ENCODE measurements at regions not wholly inside any gene's neighbourhood (a gene's known extent, or its start where the extent isn't known, plus 50 kb on each side); places are given as distances from the start of the nearest gene placed in this dataset.
"Not testable (repeated sequence)": the region's sequence is repeated elsewhere in the genome, so short reads cannot be mapped to it uniquely, and the experiment has no call there.

- no peak for DNase-seq (ENCODE audit: low spot score)
Observed at GRCh38 chr7:142698429-142698828, 50.8 kb upstream of the PRSS1 start.

- no peak for DNase-seq (ENCODE audit: low spot score)
Observed at GRCh38 chr7:142697270-142697669, 52.0 kb upstream of the PRSS1 start.

GRCh38 chr7:142696456-142697179 is 52.7 kb upstream of the PRSS1 start:
- no peak for DNase-seq (ENCODE audit: low spot score)

- DNase-seq (ENCODE audit: low spot score) = no peak
Observed at GRCh38 chr7:142693911-142694310, 55.4 kb upstream of the PRSS1 start.

GRCh38 chr7:142690554-142691182 is 58.6 kb upstream of the PRSS1 start:
- no peak for DNase-seq (ENCODE audit: low spot score)

GRCh38 chr7:142689439-142690120 is 59.7 kb upstream of the PRSS1 start:
- no peak for DNase-seq (ENCODE audit: low spot score)

GRCh38 chr7:142685877-142686508 is 63.3 kb upstream of the PRSS1 start:
- DNase-seq (ENCODE audit: low spot score) = no peak

- no peak for DNase-seq (ENCODE audit: low spot score)
Observed at GRCh38 chr7:142681314-142682092, 67.8 kb upstream of the PRSS1 start.

GRCh38 chr7:142671506-142671905 is 77.8 kb upstream of the PRSS1 start:
- DNase-seq (ENCODE audit: low spot score) = no peak

- DNase-seq (ENCODE audit: low spot score) = no peak
Observed at GRCh38 chr7:142670511-142670910, 78.8 kb upstream of the PRSS1 start.

GRCh38 chr7:142669074-142669654 is 80.1 kb upstream of the PRSS1 start:
- DNase-seq (ENCODE audit: low spot score) = peak; percentile 38

GRCh38 chr7:142668495-142668894 is 80.8 kb upstream of the PRSS1 start:
- DNase-seq (ENCODE audit: low spot score) = no peak

GRCh38 chr7:142657376-142657775 is 91.9 kb upstream of the PRSS1 start:
- DNase-seq (ENCODE audit: low spot score) = no peak

- no peak for DNase-seq (ENCODE audit: low spot score)
Observed at GRCh38 chr7:142654398-142654797, 94.9 kb upstream of the PRSS1 start.

- DNase-seq (ENCODE audit: low spot score) = no peak
Observed at GRCh38 chr7:142647749-142648148, 101.5 kb upstream of the PRSS1 start.

GRCh38 chr7:142646386-142647140 is 102.7 kb upstream of the PRSS1 start:
- DNase-seq (ENCODE audit: low spot score) = no peak

- no peak for DNase-seq (ENCODE audit: low spot score)
Observed at GRCh38 chr7:142645777-142646176, 103.5 kb upstream of the PRSS1 start.

GRCh38 chr7:142642316-142642715 is 107.0 kb upstream of the PRSS1 start:
- DNase-seq (ENCODE audit: low spot score) = no peak

GRCh38 chr7:142641252-142641651 is 108.0 kb upstream of the PRSS1 start:
- DNase-seq (ENCODE audit: low spot score) = not testable (repeated sequence)

- no peak for DNase-seq (ENCODE audit: low spot score)
Observed at GRCh38 chr7:142638581-142638980, 110.7 kb upstream of the PRSS1 start.

GRCh38 chr7:142637240-142637639 is 112.0 kb upstream of the PRSS1 start:
- DNase-seq (ENCODE audit: low spot score) = peak; percentile 10

Measured in CD4-positive, alpha-beta T cell treated with Interleukin-15 for 4 hours (primary cell).